NT2/D1 (cell line): ENCODE measurements at regions not wholly inside any gene's neighbourhood (a gene's known extent, or its start where the extent isn't known, plus 50 kb on each side); places are given as distances from the start of the nearest gene placed in this dataset.

Source experiments
- SUZ12 ChIP-seq: IDR thresholded peaks from 2 replicates; pipeline ENCODE4 v1.6.1; 2011; ENCODE audit not compliant: insufficient read length, insufficient read depth; ENCODE audit errors: extremely low read depth
- YY1 ChIP-seq: IDR thresholded peaks from 2 replicates; pipeline ENCODE4 v1.6.1; 2011; ENCODE audit not compliant: insufficient read length, insufficient read depth
- ZNF274 ChIP-seq: IDR thresholded peaks from 2 replicates; pipeline ENCODE4 v1.6.1; 2011; ENCODE audit warnings: mild to moderate bottlenecking, low read depth, low read length

- TF ChIP-seq SUZ12 (no peak), YY1 (no peak), ZNF274 (no peak)
Observed at GRCh38 chr3:5756443-5756842, 568.9 kb downstream of the EDEM1 start.
